Right renal pelvis (tissue), 4 donors: ENCODE measurements at regions not wholly inside any gene's neighbourhood (a gene's known extent, or its start where the extent isn't known, plus 50 kb on each side); places are given as distances from the start of the nearest gene placed in this dataset.
"Not testable (repeated sequence)": the region's sequence is repeated elsewhere in the genome, so short reads cannot be mapped to it uniquely, and the experiment has no call there.

Source experiments
- DNase-seq, 4 donors: peaks; one replicate each; pipeline ENCODE4 v3.0.0-alpha.2; 2013; ENCODE audit warnings: low read depth in 4 of 4, low spot score in 3 of 4, missing footprints in 1 of 4

- DNase-seq = no peak
Measured at GRCh38 chr19:31055454-31055853, 293.8 kb downstream of the TSHZ3 start.

GRCh38 chr19:31054430-31054829, 294.8 kb downstream of the TSHZ3 start:
- DNase-seq = no peak

- no peak for DNase-seq
Measured at GRCh38 chr19:31049431-31049830, 299.8 kb downstream of the TSHZ3 start.

DNA sequence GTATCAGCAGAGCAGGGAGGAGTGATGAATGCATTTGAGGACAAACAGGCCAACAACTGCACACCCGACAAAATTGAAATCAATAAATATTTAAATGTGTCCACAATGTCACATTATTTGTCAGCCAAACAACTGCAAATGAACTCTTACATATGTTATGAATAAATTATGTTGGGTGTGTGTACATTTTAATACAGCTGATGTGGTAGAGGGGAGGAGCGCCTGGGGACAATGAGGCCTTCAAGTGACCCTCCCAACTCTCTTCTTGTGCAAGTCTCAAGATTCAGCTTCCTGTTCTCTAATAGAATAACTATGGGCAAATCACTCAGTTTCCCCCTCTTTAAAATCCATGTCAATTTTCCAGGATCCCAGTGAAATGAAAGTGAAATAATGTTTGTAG, 303.2 kb downstream of the TSHZ3 start:
- no peak for DNase-seq

DNA sequence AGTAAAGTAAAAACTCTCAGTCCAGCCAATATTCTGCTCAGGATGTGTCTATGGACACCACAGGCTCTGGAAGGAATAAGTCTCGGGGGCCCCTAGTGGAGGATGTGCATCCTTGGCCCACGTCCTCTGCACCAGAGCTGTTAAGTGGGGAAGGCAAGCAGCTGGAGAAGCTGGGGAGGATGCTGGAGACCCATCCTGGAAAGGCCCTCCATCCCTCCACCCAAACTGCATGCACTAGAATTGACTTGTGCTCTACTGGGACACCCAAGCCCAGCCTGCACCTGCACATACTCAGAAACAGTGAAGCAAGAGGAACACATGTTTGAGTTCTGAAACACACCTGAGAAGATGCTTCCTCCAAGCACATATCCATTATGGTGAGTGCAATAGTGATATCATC, 307.8 kb downstream of the TSHZ3 start:
- no peak for DNase-seq

- DNase-seq = no peak
Measured at GRCh38 chr19:31039151-31039550, 310.1 kb downstream of the TSHZ3 start.

DNA sequence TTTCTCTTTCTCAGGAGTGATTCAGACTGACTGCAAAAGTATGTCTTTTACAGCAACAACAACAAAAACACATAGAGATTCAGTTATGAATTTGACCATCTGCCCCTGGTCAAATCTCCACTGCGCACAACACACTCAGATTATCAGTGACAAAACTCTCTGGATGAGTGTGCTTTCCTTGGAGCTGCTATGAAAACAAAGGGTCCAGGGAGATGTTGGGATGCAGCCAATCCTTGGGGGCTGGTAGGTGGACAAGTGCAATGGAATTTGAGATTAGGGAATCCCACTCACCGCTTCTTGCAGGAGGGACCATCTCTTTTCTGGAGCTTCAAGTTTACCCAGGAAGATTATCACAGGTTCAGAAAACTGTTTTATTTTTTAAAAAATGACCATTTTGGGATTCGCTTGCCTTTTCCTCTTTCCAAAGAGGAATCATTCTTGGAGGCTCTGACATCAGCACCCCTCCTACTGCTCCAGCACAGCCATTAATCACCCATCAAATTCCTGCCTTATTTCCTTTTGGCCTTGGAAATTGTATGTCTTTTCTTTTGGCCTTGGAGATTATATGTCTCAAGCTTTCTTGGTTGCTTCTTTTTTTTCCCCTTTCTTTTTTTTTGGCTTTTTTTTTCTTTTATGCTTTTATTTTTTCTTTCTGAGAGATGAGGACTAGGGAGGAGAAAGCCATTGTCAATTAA, 311.8 kb downstream of the TSHZ3 start:
- DNase-seq = no peak

- DNase-seq = not testable (repeated sequence)
Measured at GRCh38 chr19:31031455-31031854, 317.8 kb downstream of the TSHZ3 start.

GRCh38 chr19:31023038-31023437, 326.2 kb downstream of the TSHZ3 start:
- no peak for DNase-seq

DNA sequence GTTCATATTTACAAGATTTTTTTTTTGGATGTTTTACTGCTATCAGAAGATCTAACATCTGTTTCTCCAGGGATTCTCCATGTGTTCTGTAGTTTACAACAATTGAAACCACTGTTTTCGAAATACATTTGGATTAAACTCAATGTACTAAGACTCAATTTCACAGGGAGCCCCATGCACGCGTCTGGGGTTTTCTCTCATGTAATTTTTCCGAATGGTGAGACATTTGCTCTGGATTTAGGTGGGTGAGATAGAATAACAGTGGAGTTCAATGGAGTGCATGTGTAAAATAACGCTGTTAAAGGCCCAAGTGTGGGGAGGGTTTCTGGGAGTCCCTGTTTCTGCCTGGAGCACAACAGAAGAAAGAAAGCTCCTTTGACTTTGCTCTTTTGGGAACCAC, 330.3 kb downstream of the TSHZ3 start:
- DNase-seq = no peak

GRCh38 chr19:31015778-31016177, 333.5 kb downstream of the TSHZ3 start:
- no peak for DNase-seq

GRCh38 chr19:31014668-31015067, 334.6 kb downstream of the TSHZ3 start:
- DNase-seq = no peak

GRCh38 chr19:31013384-31014020, 335.7 kb downstream of the TSHZ3 start:
- no peak for DNase-seq

DNA sequence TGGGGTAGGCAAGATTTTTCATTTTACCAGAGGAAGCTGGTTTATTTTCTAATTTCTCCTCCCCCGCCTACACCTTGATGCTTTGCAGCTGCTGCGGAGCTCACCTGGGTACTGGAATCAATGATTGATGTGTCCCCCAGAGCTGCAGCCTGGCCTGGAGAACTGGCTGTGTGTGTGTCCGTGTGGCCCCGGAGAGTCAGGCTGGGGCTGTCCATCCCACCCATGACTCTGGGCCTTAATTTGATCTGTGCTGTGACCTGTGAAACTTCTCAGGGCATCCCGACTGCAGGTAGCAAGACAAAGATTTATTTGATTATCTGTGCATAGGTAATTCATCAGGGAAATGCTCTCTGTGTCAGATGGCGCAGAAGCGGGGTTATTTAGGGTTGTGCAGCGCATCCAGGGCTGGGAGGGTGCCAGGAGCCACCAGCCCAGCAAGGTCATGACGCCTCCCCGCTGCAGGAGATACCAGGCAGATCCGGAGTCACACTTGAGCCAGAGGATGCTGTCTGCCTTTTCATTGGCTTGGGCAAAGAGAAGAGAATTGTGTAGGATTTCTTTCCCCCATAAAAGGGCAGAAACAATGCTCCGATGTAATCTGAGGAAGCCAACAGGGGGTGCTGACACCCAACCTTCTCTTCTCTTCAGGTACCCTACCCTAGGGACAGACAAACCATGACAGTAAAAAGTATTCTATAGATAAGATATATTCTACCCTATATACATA, 346.6 kb downstream of the TSHZ3 start:
- no peak for DNase-seq

GRCh38 chr19:31001991-31002390, 347.2 kb downstream of the TSHZ3 start:
- no peak for DNase-seq

GRCh38 chr19:31000913-31001312, 348.3 kb downstream of the TSHZ3 start:
- no peak for DNase-seq

DNA sequence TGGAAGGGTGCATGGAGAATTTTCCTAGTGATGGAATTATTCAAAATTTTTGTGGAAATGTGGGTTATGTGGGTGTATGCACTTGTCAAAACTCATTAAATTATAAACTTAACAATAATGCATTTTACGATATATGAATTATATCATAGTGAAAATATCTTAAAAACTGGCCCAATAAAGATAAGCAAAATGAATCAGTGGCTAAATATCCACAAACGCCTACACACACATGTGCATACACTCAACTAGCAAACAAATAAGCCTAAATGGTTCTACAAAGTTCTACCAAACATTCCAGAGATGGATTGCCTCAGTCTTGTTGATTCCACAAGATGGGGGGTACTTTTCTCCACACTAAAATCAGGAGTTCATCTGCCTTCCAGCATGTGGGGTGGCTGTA, 349.5 kb downstream of the TSHZ3 start:
- DNase-seq = no peak

DNA sequence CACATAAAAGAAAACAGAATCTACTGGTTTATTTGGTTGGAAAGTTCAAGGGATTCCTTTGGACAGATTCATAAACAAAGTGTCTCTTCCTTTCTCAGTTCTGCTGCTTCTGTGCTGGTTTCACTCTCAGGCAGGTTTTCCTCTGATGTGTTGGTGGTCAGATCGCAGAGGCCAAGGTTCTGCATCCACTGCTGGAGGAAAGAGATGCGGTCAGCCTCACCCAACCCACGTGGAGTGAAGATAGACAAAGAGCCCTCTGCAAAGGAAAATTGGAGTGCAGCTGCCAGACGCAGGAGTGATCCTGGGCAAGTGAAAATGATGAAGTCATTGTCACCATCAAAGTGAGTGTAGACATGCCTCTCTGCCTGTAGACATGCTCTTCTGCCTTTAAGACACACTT, 352.0 kb downstream of the TSHZ3 start:
- no peak for DNase-seq

DNA sequence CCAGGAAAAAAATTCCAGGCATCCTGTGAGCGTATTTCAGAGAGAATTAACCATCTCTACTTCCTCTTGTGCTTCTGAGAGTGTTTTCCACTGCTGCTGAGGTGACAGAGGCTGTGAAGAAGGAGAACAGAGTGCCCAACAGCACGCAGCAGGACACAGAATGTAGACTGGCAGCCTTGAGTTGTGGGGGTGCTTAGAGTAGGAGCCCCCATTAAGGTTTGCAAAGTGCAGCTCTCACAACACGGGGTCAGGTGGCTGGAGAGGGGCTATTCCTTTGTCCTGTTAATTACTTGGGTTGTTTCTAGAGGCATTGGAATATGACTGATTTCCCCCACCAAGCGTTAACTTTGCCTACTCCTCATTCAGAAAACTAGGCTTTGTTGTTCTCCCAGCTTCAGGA, 370.6 kb downstream of the TSHZ3 start:
- DNase-seq = no peak

DNA sequence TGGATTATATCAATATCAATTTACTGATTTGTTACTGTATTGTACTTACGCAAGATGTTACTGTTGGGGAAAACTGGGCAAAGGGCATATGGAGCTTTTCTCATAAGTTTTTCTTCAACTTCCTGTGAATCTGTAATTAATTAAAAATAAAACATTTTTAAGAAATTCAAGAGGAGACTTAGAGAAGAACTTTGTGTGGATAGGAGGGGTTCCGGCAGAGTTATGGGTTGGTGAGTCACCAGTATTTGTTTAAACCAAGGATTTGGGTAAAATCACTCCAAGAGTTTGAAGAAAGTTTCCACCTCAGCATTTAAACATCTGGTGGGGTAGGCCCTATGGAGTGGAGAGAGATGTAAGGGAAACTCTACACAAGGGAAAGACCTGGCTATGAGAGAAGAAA, 379.6 kb downstream of the TSHZ3 start:
- no peak for DNase-seq

GRCh38 chr19:30968841-30969399, 380.3 kb downstream of the TSHZ3 start:
- DNase-seq = no peak

- no peak for DNase-seq
Measured at GRCh38 chr19:30968210-30968609, 381.0 kb downstream of the TSHZ3 start.
